ENCODE measurements at regions not wholly inside any gene's neighbourhood (a gene's known extent, or its start where the extent isn't known, plus 50 kb on each side); places are given as distances from the start of the nearest gene placed in this dataset.

DNA sequence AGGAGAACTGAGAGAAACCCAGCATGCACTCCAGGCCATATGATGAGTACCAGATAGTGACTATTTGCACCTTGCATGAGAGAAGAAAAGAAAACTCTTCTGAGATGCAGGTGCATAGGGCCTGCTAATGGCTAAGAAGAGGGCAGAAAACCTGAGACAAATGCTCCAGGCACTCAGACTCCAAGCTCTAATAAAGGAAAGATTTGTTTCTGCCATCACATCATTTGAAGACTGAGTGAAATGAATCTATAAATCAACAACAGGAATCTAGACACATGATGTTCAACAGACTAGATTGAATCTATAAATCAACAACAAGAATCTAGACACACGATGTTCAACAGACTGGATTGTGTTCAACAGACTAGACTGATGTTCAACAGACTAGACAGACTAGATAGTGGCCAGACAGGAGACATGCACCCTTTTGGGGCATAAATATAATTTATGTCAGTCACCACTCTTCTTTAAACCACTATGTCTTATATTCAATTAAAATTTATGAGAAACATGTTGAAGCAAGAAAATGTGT, 482.7 kb upstream of the UBE2E3 start:
- H3K36me3 ChIP-seq: no peaks in the 10 kb centered on the region
- no peak overlapping the region for H3K4me3 ChIP-seq
- no peak overlapping the region for H3K27ac ChIP-seq
- no peak for DNase-seq
- no peaks in the 10 kb centered on the region for H3K4me1 ChIP-seq
- H3K9me3 ChIP-seq: peaks cover 0 to 2% (median 0%) of the 10 kb centered on the region in 4 donors
- intact Hi-C loops (cut with DNase I): no loop called here
- WGBS, 2 donors: 77 to 88% methylated on average over 1 of the region's 1 CpG
- TF ChIP-seq POLR2A (IDR thresholded peaks at IDR 0.05) (no peak), EP300 (IDR thresholded peaks at IDR 0.05) (no peak), POLR2AphosphoS5 (IDR thresholded peaks at IDR 0.05) (no peak)
- TF ChIP-seq, protein P1, sequence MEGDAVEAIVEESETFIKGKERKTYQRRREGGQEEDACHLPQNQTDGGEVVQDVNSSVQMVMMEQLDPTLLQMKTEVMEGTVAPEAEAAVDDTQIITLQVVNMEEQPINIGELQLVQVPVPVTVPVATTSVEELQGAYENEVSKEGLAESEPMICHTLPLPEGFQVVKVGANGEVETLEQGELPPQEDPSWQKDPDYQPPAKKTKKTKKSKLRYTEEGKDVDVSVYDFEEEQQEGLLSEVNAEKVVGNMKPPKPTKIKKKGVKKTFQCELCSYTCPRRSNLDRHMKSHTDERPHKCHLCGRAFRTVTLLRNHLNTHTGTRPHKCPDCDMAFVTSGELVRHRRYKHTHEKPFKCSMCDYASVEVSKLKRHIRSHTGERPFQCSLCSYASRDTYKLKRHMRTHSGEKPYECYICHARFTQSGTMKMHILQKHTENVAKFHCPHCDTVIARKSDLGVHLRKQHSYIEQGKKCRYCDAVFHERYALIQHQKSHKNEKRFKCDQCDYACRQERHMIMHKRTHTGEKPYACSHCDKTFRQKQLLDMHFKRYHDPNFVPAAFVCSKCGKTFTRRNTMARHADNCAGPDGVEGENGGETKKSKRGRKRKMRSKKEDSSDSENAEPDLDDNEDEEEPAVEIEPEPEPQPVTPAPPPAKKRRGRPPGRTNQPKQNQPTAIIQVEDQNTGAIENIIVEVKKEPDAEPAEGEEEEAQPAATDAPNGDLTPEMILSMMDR (IDR thresholded peaks at IDR 0.05): no peak
- no peaks in the 10 kb centered on the region for H3K27me3 ChIP-seq

DNA sequence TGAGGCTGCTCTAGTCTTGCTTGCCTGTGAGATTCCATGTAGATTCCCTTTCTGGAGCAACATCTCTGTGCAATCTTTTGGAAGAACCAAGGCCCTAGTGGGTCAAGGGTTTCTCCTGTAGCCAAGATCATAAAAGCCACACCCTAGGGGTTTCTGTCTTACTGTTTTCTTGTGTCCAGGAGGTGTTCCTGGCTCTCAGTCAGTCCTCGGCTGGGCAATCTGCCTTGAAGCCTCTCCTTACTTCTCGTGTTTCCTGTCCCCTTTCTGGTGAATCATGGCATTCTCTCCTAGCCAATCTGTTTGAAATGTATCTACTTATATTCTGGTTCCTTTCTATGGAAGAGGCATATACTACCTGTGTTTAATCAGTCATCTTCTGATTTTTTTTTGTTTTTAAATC, 484.8 kb upstream of the UBE2E3 start:
- 25 to 73% methylated on average over 2 of the region's 2 CpGs for WGBS, 2 donors
- no peak for DNase-seq
- TF ChIP-seq POLR2A (IDR thresholded peaks at IDR 0.05) (no peak), EP300 (IDR thresholded peaks at IDR 0.05) (no peak), POLR2AphosphoS5 (IDR thresholded peaks at IDR 0.05) (no peak)
- TF ChIP-seq, protein P1 (IDR thresholded peaks at IDR 0.05): no peak
- H3K27ac ChIP-seq: no peak overlapping the region
- H3K36me3 ChIP-seq: no peaks in the 10 kb centered on the region
- H3K4me1 ChIP-seq: no peaks in the 10 kb centered on the region
- H3K27me3 ChIP-seq: no peaks in the 10 kb centered on the region
- intact Hi-C loops (cut with DNase I): no loop called here
- no peak overlapping the region for H3K4me3 ChIP-seq
- H3K9me3 ChIP-seq: peaks cover 0 to 2% (median 0%) of the 10 kb centered on the region in 4 donors

DNA sequence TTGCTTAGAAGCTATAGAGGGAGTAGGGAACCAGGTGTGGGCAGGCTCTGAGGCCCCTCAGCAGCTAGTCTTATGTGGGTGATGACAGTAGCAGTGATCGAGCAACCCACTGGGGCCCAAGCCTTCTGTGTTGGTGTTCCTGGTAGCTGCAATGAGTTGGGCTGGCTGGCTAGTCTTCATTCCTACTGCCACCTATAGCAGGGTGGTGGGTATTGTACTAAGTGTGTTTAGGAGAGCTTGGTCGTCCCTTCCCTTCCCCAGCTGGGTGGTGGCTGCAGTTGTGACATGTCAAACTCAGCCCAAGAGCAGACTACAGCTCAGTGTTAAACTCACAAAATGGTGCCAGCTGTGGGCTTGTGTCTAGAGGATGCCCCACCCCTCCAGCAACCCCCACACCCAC, 486.1 kb upstream of the UBE2E3 start:
- H3K36me3 ChIP-seq: no peaks in the 10 kb centered on the region
- intact Hi-C loops (cut with DNase I): no loop called here
- WGBS, 2 donors: 81 to 89% methylated on average over 2 of the region's 2 CpGs
- H3K9me3 ChIP-seq: peaks cover 0 to 6% (median 0%) of the 10 kb centered on the region in 4 donors
- H3K4me3 ChIP-seq: no peak overlapping the region
- H3K4me1 ChIP-seq: no peaks in the 10 kb centered on the region
- no peak for DNase-seq
- TF ChIP-seq, protein P1 (IDR thresholded peaks at IDR 0.05): no peak
- TF ChIP-seq EP300 (IDR thresholded peaks at IDR 0.05) (no peak), POLR2A (IDR thresholded peaks at IDR 0.05) (no peak), POLR2AphosphoS5 (IDR thresholded peaks at IDR 0.05) (no peak)
- H3K27me3 ChIP-seq: no peaks in the 10 kb centered on the region
- H3K27ac ChIP-seq: no peak overlapping the region

- Histone ChIP-seq H3K9me3 (no peaks in the 10 kb centered on the region), H3K4me1 (no peaks in the 10 kb centered on the region), H3K27me3 (no peaks in the 10 kb centered on the region), H3K36me3 (no peaks in the 10 kb centered on the region), H3K4me3 (no peak overlapping the region), H3K27ac (no peak overlapping the region)
- 93 to 94% methylated on average over 4 of the region's 4 CpGs for WGBS, 2 donors
- intact Hi-C loops (cut with DNase I): no loop called here
- no peak for TF ChIP-seq EP300 (IDR thresholded peaks at IDR 0.05)
- no peak for TF ChIP-seq POLR2AphosphoS5 (IDR thresholded peaks at IDR 0.05)
- TF ChIP-seq, protein P1 (IDR thresholded peaks at IDR 0.05): no peak
- no peak for TF ChIP-seq POLR2A (IDR thresholded peaks at IDR 0.05)
- no peak for DNase-seq
These were observed 475.6 kb upstream of the CWC22 start for GRCh38 chr2:180482696-180483095.

- intact Hi-C loops (cut with DNase I): no loop called here
- Histone ChIP-seq H3K9me3 (no peaks in the 10 kb centered on the region), H3K36me3 (no peaks in the 10 kb centered on the region), H3K4me3 (no peak overlapping the region), H3K27me3 (no peaks in the 10 kb centered on the region), H3K27ac (no peak overlapping the region), H3K4me1 (no peaks in the 10 kb centered on the region)
- DNase-seq: no peak
- no peak for TF ChIP-seq POLR2A (IDR thresholded peaks at IDR 0.05)
- TF ChIP-seq EP300 (IDR thresholded peaks at IDR 0.05): no peak
- TF ChIP-seq, protein P1 (IDR thresholded peaks at IDR 0.05): no peak
- WGBS, 2 donors: 84 to 88% methylated on average over 2 of the region's 2 CpGs
These were observed 474.9 kb upstream of the CWC22 start for GRCh38 chr2:180481998-180482397.

Data from sigmoid colon (tissue), 6 donors.